Smooth muscle cell (in vitro differentiated cells): ENCODE measurements at regions not wholly inside any gene's neighbourhood (a gene's known extent, or its start where the extent isn't known, plus 50 kb on each side); places are given as distances from the start of the nearest gene placed in this dataset.

Source experiments
- DNase-seq: peaks from one replicate; lab custom pipeline; 2025; ENCODE audit not compliant: unreplicated experiment; lab: John Stamatoyannopoulos, UW
- H2AFZ ChIP-seq: fragments of 200-600 bp; sonication (generic); 2 replicates; pipeline ENCODE4 v1.6.0; 2016; ENCODE audit warnings: antibody characterized with exemption, low read depth, mild to moderate bottlenecking
- H3F3A ChIP-seq: fragments of 200-600 bp; sonication (generic); 2 replicates; pipeline ENCODE4 v1.6.0; 2017; ENCODE audit warnings: antibody characterized with exemption, low read depth
- H3K27ac ChIP-seq: fragments of 200-600 bp; sonication (generic); 2 replicates; pipeline ENCODE4 v1.5.1; 2016; ENCODE audit warnings: low read depth, mild to moderate bottlenecking
- H3K27me3 ChIP-seq: fragments of 200-600 bp; sonication (generic); 2 replicates; pipeline ENCODE4 v1.6.1; 2016; ENCODE audit warnings: low read depth, mild to moderate bottlenecking
- H3K36me3 ChIP-seq: fragments of 200-600 bp; sonication (generic); 2 replicates; pipeline ENCODE4 v1.5.1; 2016; ENCODE audit warnings: low read depth
- H3K4me1 ChIP-seq: fragments of 200-600 bp; sonication (generic); 2 replicates; pipeline ENCODE4 v1.5.1; 2016; ENCODE audit warnings: low read depth
- H3K4me2 ChIP-seq: fragments of 200-600 bp; sonication (generic); 2 replicates; pipeline ENCODE4 v1.6.0; 2016; ENCODE audit warnings: mild to moderate bottlenecking
- H3K4me3 ChIP-seq: fragments of 200-600 bp; sonication (generic); 2 replicates; pipeline ENCODE4 v1.5.1; 2016; ENCODE audit warnings: mild to moderate bottlenecking
- H3K79me2 ChIP-seq: fragments of 200-600 bp; sonication (generic); 2 replicates; pipeline ENCODE4 v1.6.0; 2016; ENCODE audit warnings: low read depth, mild to moderate bottlenecking
- H3K9ac ChIP-seq: fragments of 200-600 bp; sonication (generic); 2 replicates; pipeline ENCODE4 v1.6.0; 2016; ENCODE audit warnings: low read depth
- H3K9me3 ChIP-seq: fragments of 200-600 bp; sonication (generic); replicated peaks from 2 replicates; pipeline ENCODE4 v1.5.1; 2016; ENCODE audit warnings: low read depth
- H4K20me1 ChIP-seq: fragments of 200-600 bp; sonication (generic); 2 replicates; pipeline ENCODE4 v1.6.0; 2016; ENCODE audit warnings: low read depth
- WGBS: methylation state at CpG from one replicate; pipeline ENCODE4 v1.1.7; 2016; ENCODE audit warnings: low lambda C conversion rate; 5-methylcytosine and 5-hydroxymethylcytosine counted together
- TF ChIP-seq, protein P1 (sequence below): fragments of 200-600 bp; sonication (generic); IDR thresholded peaks from 2 replicates; pipeline ENCODE4 v1.5.1; 2017; ENCODE audit warnings: borderline replicate concordance, mild to moderate bottlenecking, antibody characterized with exemption; ENCODE audit not compliant: insufficient read depth, poor library complexity, severe bottlenecking

DNA sequence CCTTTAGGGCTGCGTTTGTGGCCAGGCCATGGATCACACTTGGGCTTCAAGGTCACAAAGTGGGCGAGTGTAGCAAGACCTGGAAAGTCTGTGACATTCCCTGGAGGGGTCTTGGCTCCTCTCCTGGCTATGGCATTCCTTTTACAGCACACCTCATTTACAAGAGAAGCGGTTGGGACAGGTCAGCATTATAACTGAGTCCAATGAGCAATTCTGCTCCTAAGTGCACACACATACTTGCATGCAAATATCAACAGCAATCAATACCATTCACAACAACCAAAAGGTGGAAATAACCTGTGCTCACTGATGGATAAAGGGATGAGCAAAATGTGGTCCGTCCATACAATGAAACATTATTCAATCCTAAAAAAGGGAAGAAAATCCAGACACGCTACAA lies 298.2 kb downstream of the CTTN start:
- Histone ChIP-seq H3K9ac (no peak overlapping the region), H3K79me2 (no peaks in the 10 kb centered on the region), H3K9me3 (no peaks in the 10 kb centered on the region), H3K36me3 (no peaks in the 10 kb centered on the region), H3K27ac (no peak overlapping the region), H4K20me1 (no peaks in the 10 kb centered on the region), H3K4me1 (no peaks in the 10 kb centered on the region), H3F3A (no peaks in the 10 kb centered on the region), H3K4me3 (no peak overlapping the region), H3K27me3 (no peaks in the 10 kb centered on the region), H2AFZ (no peak overlapping the region), H3K4me2 (no peak overlapping the region)
- WGBS, result 96% methylated on average over 5 of the region's 5 CpGs
- TF ChIP-seq, protein P1, sequence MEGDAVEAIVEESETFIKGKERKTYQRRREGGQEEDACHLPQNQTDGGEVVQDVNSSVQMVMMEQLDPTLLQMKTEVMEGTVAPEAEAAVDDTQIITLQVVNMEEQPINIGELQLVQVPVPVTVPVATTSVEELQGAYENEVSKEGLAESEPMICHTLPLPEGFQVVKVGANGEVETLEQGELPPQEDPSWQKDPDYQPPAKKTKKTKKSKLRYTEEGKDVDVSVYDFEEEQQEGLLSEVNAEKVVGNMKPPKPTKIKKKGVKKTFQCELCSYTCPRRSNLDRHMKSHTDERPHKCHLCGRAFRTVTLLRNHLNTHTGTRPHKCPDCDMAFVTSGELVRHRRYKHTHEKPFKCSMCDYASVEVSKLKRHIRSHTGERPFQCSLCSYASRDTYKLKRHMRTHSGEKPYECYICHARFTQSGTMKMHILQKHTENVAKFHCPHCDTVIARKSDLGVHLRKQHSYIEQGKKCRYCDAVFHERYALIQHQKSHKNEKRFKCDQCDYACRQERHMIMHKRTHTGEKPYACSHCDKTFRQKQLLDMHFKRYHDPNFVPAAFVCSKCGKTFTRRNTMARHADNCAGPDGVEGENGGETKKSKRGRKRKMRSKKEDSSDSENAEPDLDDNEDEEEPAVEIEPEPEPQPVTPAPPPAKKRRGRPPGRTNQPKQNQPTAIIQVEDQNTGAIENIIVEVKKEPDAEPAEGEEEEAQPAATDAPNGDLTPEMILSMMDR, result no peak
- DNase-seq, result no peak

DNA sequence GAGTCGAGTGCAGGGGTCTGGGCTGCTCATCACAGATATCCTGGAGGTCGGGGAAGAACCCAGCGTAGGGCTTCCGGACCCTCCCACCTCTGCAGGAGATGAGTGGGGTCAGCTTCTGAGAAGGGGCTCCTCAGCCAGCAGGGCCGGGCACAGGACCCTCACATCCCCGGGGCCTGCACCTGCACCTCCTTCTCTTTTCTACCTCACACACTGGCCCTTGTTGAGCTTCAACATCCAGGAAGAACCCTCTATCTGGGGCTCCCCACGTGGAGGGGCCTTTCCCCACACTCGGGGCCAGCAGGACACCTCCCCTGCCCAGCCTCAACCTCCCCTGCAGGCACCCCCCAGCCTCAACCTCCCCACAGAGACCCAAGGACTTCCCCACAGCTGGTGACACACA lies 299.4 kb downstream of the CTTN start:
- WGBS, result 89% methylated on average over 8 of the region's 8 CpGs
- DNase-seq, result no peak
- H2AFZ ChIP-seq, result no peak overlapping the region
- H4K20me1 ChIP-seq, result no peaks in the 10 kb centered on the region
- TF ChIP-seq, protein P1, result no peak
- no peaks in the 10 kb centered on the region for H3K79me2 ChIP-seq
- H3K27me3 ChIP-seq, result no peaks in the 10 kb centered on the region
- H3K36me3 ChIP-seq, result no peaks in the 10 kb centered on the region
- H3K9ac ChIP-seq, result no peak overlapping the region
- no peak overlapping the region for H3K27ac ChIP-seq
- no peak overlapping the region for H3K4me2 ChIP-seq
- no peak overlapping the region for H3K4me3 ChIP-seq
- no peaks in the 10 kb centered on the region for H3K4me1 ChIP-seq
- no peaks in the 10 kb centered on the region for H3K9me3 ChIP-seq
- no peaks in the 10 kb centered on the region for H3F3A ChIP-seq

DNA sequence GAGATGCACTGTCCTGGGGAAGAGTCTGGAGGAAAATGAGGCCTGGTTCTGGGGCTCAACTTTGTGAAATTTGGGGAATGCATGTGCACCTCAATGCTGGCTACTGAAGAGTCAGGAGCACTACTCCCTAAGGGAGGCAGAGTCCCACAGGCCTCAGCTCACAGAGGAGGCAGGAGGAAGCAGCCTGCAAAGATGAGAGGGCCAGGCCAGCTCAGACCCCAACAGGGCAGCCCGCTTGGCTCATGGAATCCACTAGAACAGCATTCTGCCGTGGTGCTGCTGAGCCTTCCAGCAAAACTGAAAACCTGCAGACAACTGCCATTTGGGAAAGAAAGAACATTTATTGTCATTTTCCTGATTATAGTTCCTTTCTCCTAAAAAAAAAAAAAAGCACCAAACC lies 300.5 kb downstream of the CTTN start:
- TF ChIP-seq, protein P1, result no peak
- DNase-seq, result no peak
- H3K4me2 ChIP-seq, result no peak overlapping the region
- 79% methylated on average over 2 of the region's 2 CpGs for whole genome bisulfite sequencing
- H3K4me1 ChIP-seq, result no peaks in the 10 kb centered on the region
- H3K9me3 ChIP-seq, result no peaks in the 10 kb centered on the region
- no peak overlapping the region for H3K9ac ChIP-seq
- H3F3A ChIP-seq, result no peaks in the 10 kb centered on the region
- H3K27me3 ChIP-seq, result no peaks in the 10 kb centered on the region
- no peaks in the 10 kb centered on the region for H3K36me3 ChIP-seq
- no peaks in the 10 kb centered on the region for H4K20me1 ChIP-seq
- no peak overlapping the region for H3K27ac ChIP-seq
- H2AFZ ChIP-seq, result no peak overlapping the region
- H3K79me2 ChIP-seq, result no peaks in the 10 kb centered on the region
- no peak overlapping the region for H3K4me3 ChIP-seq
